ENCODE measurements at regions not wholly inside any gene's neighbourhood (a gene's known extent, or its start where the extent isn't known, plus 50 kb on each side); places are given as distances from the start of the nearest gene placed in this dataset.

DNA sequence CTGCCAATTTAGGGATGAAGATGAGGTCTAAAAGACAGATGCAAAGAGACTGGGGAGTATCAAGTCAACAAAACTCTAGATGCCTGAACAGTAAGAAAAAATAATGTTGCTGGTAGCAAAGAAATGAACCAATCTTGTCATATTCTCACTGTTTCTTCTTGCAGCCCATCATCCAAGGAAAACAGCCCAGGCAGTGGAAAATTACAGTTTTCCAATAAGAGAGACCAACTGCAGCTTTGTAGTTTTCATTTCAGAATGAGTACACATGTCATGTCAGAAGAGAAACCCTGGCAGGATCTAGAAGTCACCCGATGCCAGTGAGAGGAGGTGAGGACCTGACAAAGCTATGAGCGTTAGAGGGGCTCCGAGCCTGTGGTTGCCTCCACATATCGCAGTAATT, 500.4 kb upstream of the PSMD7 start:
- Histone ChIP-seq H3K27me3 (no peaks in the 10 kb centered on the region), H2AFZ (no peak overlapping the region), H3K36me3 (replicated peaks; ENCODE audit: insufficient read depth, low read depth) (no peaks in the 10 kb centered on the region), H3K9me2 (replicated peaks; ENCODE audit: insufficient read depth) (no peaks in the 10 kb centered on the region), H4K20me1 (ENCODE audit: insufficient read depth, poor library complexity, severe bottlenecking) (no peaks in the 10 kb centered on the region), H3K27ac (no peak overlapping the region), H3K9me3 (ENCODE audit: low read depth) (no peaks in the 10 kb centered on the region), H3K4me1 (ENCODE audit: insufficient read depth) (no peaks in the 10 kb centered on the region), H3K4me3 (no peak overlapping the region), H3K79me2 (no peaks in the 10 kb centered on the region), H3K4me2 (no peak overlapping the region)
- DNase-seq (ENCODE audit: low spot score), result no peak
- WGBS (ENCODE audit: low lambda C conversion rate, missing lambda C conversion rate), result 82% methylated on average over 4 of the region's 4 CpGs
- no peak for TF ChIP-seq EZH2 (IDR thresholded peaks at IDR 0.05; ENCODE audit: borderline replicate concordance)

- no peaks in the 10 kb centered on the region for H3K79me2 ChIP-seq
- no peaks in the 10 kb centered on the region for H3K36me3 ChIP-seq (replicated peaks; ENCODE audit: insufficient read depth, low read depth)
- no peaks in the 10 kb centered on the region for H3K9me3 ChIP-seq (ENCODE audit: low read depth)
- no peaks in the 10 kb centered on the region for H3K4me1 ChIP-seq (ENCODE audit: insufficient read depth)
- DNase-seq (ENCODE audit: low spot score), result peak; percentile 19
- WGBS (ENCODE audit: low lambda C conversion rate, missing lambda C conversion rate), result 61% methylated on average over 3 of the region's 3 CpGs
- TF ChIP-seq EZH2 (IDR thresholded peaks at IDR 0.05; ENCODE audit: borderline replicate concordance), result no peak
- TF ChIP-seq CTCF (IDR thresholded peaks at IDR 0.05; ENCODE audit: poor library complexity), result no peak
- no peak for TF ChIP-seq EZH2phosphoT487 (IDR thresholded peaks at IDR 0.05; ENCODE audit: low read depth, severe bottlenecking, unreplicated experiment)
- no peak overlapping the region for H3K4me3 ChIP-seq
- H3K9me2 ChIP-seq (replicated peaks; ENCODE audit: insufficient read depth), result no peaks in the 10 kb centered on the region
- H2AFZ ChIP-seq, result no peak overlapping the region
- H3K27ac ChIP-seq, result no peak overlapping the region
- no peaks in the 10 kb centered on the region for H3K27me3 ChIP-seq
- no peaks in the 10 kb centered on the region for H4K20me1 ChIP-seq (ENCODE audit: insufficient read depth, poor library complexity, severe bottlenecking)
- H3K4me2 ChIP-seq, result no peak overlapping the region
Observed at GRCh38 chr16:73794994-73795393, 501.6 kb upstream of the PSMD7 start.

GRCh38 chr16:73793871-73794437, 502.7 kb upstream of the PSMD7 start:
- no peak for TF ChIP-seq CTCF (IDR thresholded peaks at IDR 0.05; ENCODE audit: poor library complexity)
- TF ChIP-seq EZH2 (IDR thresholded peaks at IDR 0.05; ENCODE audit: borderline replicate concordance), result no peak
- no peaks in the 10 kb centered on the region for H3K4me1 ChIP-seq (ENCODE audit: insufficient read depth)
- no peak overlapping the region for H3K4me2 ChIP-seq
- H3K9me2 ChIP-seq (replicated peaks; ENCODE audit: insufficient read depth), result no peaks in the 10 kb centered on the region
- H2AFZ ChIP-seq, result no peak overlapping the region
- no peak overlapping the region for H3K4me3 ChIP-seq
- no peaks in the 10 kb centered on the region for H3K27me3 ChIP-seq
- H3K27ac ChIP-seq, result no peak overlapping the region
- no peaks in the 10 kb centered on the region for H3K9me3 ChIP-seq (ENCODE audit: low read depth)
- WGBS (ENCODE audit: low lambda C conversion rate, missing lambda C conversion rate), result 56% methylated on average over 11 of the region's 11 CpGs
- H3K79me2 ChIP-seq, result no peaks in the 10 kb centered on the region
- no peak for DNase-seq (ENCODE audit: low spot score)
- no peaks in the 10 kb centered on the region for H3K36me3 ChIP-seq (replicated peaks; ENCODE audit: insufficient read depth, low read depth)
- no peaks in the 10 kb centered on the region for H4K20me1 ChIP-seq (ENCODE audit: insufficient read depth, poor library complexity, severe bottlenecking)

DNA sequence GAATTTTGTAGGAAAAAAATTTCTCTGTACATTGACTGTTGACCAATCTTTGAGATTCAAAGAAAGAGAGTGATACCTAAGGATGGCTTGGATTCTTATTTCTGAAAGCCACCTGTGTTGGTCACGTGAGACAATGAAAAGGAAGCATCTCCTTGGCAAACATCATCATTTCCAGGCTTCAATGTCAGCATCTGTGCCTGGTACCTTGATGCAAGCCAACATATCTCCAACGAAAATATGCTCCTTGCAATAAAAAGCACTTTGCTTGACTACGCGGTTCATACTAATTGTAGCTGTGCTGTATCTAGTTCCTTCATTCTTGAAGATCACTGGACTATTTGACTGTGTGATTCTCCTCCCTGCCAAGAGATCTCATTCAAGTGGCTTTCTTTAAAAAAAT, 503.4 kb upstream of the PSMD7 start:
- no peak for DNase-seq (ENCODE audit: low spot score)
- peak overlapping the region; percentile 56 for H3K4me2 ChIP-seq
- H3K9me3 ChIP-seq (ENCODE audit: low read depth), result no peaks in the 10 kb centered on the region
- no peaks in the 10 kb centered on the region for H3K9me2 ChIP-seq (replicated peaks; ENCODE audit: insufficient read depth)
- no peak overlapping the region for H3K4me3 ChIP-seq
- no peaks in the 10 kb centered on the region for H3K4me1 ChIP-seq (ENCODE audit: insufficient read depth)
- H3K27me3 ChIP-seq, result no peaks in the 10 kb centered on the region
- no peak overlapping the region for H2AFZ ChIP-seq
- H3K36me3 ChIP-seq (replicated peaks; ENCODE audit: insufficient read depth, low read depth), result no peaks in the 10 kb centered on the region
- WGBS (ENCODE audit: low lambda C conversion rate, missing lambda C conversion rate), result 59% methylated on average over 4 of the region's 4 CpGs
- no peaks in the 10 kb centered on the region for H4K20me1 ChIP-seq (ENCODE audit: insufficient read depth, poor library complexity, severe bottlenecking)
- no peak overlapping the region for H3K27ac ChIP-seq
- TF ChIP-seq EZH2phosphoT487 (IDR thresholded peaks at IDR 0.05; ENCODE audit: low read depth, severe bottlenecking, unreplicated experiment) (no peak), EZH2 (IDR thresholded peaks at IDR 0.05; ENCODE audit: borderline replicate concordance) (no peak)
- H3K79me2 ChIP-seq, result no peaks in the 10 kb centered on the region
